DOHH2 (cell line): ENCODE measurements at regions not wholly inside any gene's neighbourhood (a gene's known extent, or its start where the extent isn't known, plus 50 kb on each side); places are given as distances from the start of the nearest gene placed in this dataset.

Experiments used
- H3F3A ChIP-seq: fragments of 200-600 bp; sonication (generic), shearing (Covaris generic); 2 replicates; pipeline ENCODE4 v1.6.0; 2016; ENCODE audit warnings: antibody characterized with exemption, mild to moderate bottlenecking; ENCODE audit not compliant: control insufficient read depth, insufficient read depth
- H3K27ac ChIP-seq: fragments of 200-600 bp; sonication (generic); 2 replicates; pipeline ENCODE4 v1.5.1; 2014; ENCODE audit warnings: low read depth, mild to moderate bottlenecking, low read length, moderate library complexity
- H3K27me3 ChIP-seq: fragments of 200-600 bp; sonication (generic); 2 replicates; pipeline ENCODE4 v1.6.1; 2014; ENCODE audit warnings: mild to moderate bottlenecking, low read length, mixed read lengths; ENCODE audit not compliant: control insufficient read depth
- H3K36me3 ChIP-seq: fragments of 200-600 bp; sonication (generic); 2 replicates; pipeline ENCODE4 v1.6.1; 2014; ENCODE audit warnings: mild to moderate bottlenecking, low read length, moderate library complexity, mixed read lengths; ENCODE audit not compliant: control insufficient read depth
- H3K4me1 ChIP-seq: fragments of 200-600 bp; sonication (generic); 2 replicates; pipeline ENCODE4 v1.6.1; 2014; ENCODE audit warnings: mild to moderate bottlenecking, low read length, mixed read lengths; ENCODE audit not compliant: control insufficient read depth
- H3K4me2 ChIP-seq: fragments of 200-600 bp; sonication (generic); 2 replicates; pipeline ENCODE4 v1.6.0; 2014; ENCODE audit warnings: mild to moderate bottlenecking, low read length, moderate library complexity
- H3K4me3 ChIP-seq: fragments of 200-600 bp; sonication (generic); 2 replicates; pipeline ENCODE4 v1.5.1; 2014; ENCODE audit warnings: mild to moderate bottlenecking, low read length, mixed read lengths
- H3K79me2 ChIP-seq: fragments of 200-600 bp; sonication (generic); 2 replicates; pipeline ENCODE4 v1.6.1; 2014; ENCODE audit warnings: mild to moderate bottlenecking, low read length, mixed read lengths; ENCODE audit not compliant: control insufficient read depth
- H3K9me2 ChIP-seq: fragments of 200-600 bp; sonication (generic); replicated peaks from 2 replicates; pipeline ENCODE4 v1.6.1; 2014; ENCODE audit warnings: mild to moderate bottlenecking, low read length, mixed read lengths; ENCODE audit not compliant: control insufficient read depth
- H3K9me3 ChIP-seq: fragments of 200-600 bp; sonication (generic); 2 replicates; pipeline ENCODE4 v1.6.1; 2014; ENCODE audit warnings: antibody characterized with exemption, low read length, mixed read lengths; ENCODE audit not compliant: control insufficient read depth, insufficient read depth
- H4K20me1 ChIP-seq: fragments of 200-600 bp; sonication (generic); 2 replicates; pipeline ENCODE4 v1.6.0; 2014; ENCODE audit warnings: low read depth, mild to moderate bottlenecking, antibody characterized with exemption, low read length, moderate library complexity; ENCODE audit not compliant: control insufficient read depth, insufficient read depth
- CTCF ChIP-seq: fragments of 200-600 bp; sonication (generic); IDR thresholded peaks from one replicate; pipeline ENCODE4 v1.5.1; 2014; ENCODE audit warnings: antibody characterized with exemption, mild to moderate bottlenecking, low read depth, low read length; ENCODE audit not compliant: poor library complexity, severe bottlenecking
- EZH2phosphoT487 ChIP-seq: fragments of 200-600 bp; sonication (generic); IDR thresholded peaks from 2 replicates; pipeline ENCODE4 v1.6.1; 2017; ENCODE audit warnings: borderline replicate concordance, mild to moderate bottlenecking, antibody characterized with exemption, low read length, moderate library complexity, mixed read lengths

- Histone ChIP-seq H3F3A (no peaks in the 10 kb centered on the region), H3K9me2 (no peaks in the 10 kb centered on the region), H3K36me3 (no peaks in the 10 kb centered on the region), H3K4me3 (no peak overlapping the region), H4K20me1 (no peaks in the 10 kb centered on the region), H3K27ac (no peak overlapping the region), H3K4me1 (no peaks in the 10 kb centered on the region), H3K9me3 (no peaks in the 10 kb centered on the region), H3K4me2 (no peak overlapping the region), H3K27me3 (peaks cover 3% of the 10 kb centered on the region; the same call in 1 of the 2 replicates), H3K79me2 (no peaks in the 10 kb centered on the region)
- TF ChIP-seq CTCF = no peak
- no peak for TF ChIP-seq EZH2phosphoT487
Observed at GRCh38 chr1:70553567-70553956, 142.5 kb downstream of the CTH start.

- Histone ChIP-seq H3K4me3 (no peak overlapping the region), H3K36me3 (no peaks in the 10 kb centered on the region), H3K4me1 (no peaks in the 10 kb centered on the region), H3K27me3 (peaks cover 3% of the 10 kb centered on the region; the same call in 1 of the 2 replicates), H4K20me1 (no peaks in the 10 kb centered on the region), H3K27ac (no peak overlapping the region), H3K9me2 (no peaks in the 10 kb centered on the region), H3F3A (no peaks in the 10 kb centered on the region), H3K79me2 (no peaks in the 10 kb centered on the region), H3K9me3 (no peaks in the 10 kb centered on the region), H3K4me2 (no peak overlapping the region)
- TF ChIP-seq EZH2phosphoT487 = no peak
- TF ChIP-seq CTCF = no peak
Observed at GRCh38 chr1:70554341-70554740, 143.3 kb downstream of the CTH start.

GRCh38 chr1:70556541-70556940 is 145.5 kb downstream of the CTH start:
- no peaks in the 10 kb centered on the region for H3K9me2 ChIP-seq
- no peaks in the 10 kb centered on the region for H3K36me3 ChIP-seq
- no peaks in the 10 kb centered on the region for H3K4me1 ChIP-seq
- H4K20me1 ChIP-seq = no peaks in the 10 kb centered on the region
- H3F3A ChIP-seq = no peaks in the 10 kb centered on the region
- TF ChIP-seq EZH2phosphoT487 (no peak), CTCF (no peak)
- H3K27me3 ChIP-seq = peaks cover 3% of the 10 kb centered on the region; the same call in 1 of the 2 replicates
- no peaks in the 10 kb centered on the region for H3K9me3 ChIP-seq
- no peak overlapping the region for H3K4me3 ChIP-seq
- no peaks in the 10 kb centered on the region for H3K79me2 ChIP-seq
- no peak overlapping the region for H3K27ac ChIP-seq
- no peak overlapping the region for H3K4me2 ChIP-seq
